GM18909 (cell line): ENCODE measurements at regions not wholly inside any gene's neighbourhood (a gene's known extent, or its start where the extent isn't known, plus 50 kb on each side); places are given as distances from the start of the nearest gene placed in this dataset.
"Not testable (repeated sequence)": the region's sequence is repeated elsewhere in the genome, so short reads cannot be mapped to it uniquely, and the experiment has no call there.

Experiments
- ATAC-seq: cut with Tn5 transposase; IDR thresholded peaks from one replicate; pipeline ENCODE4 v1.9.1; 2021; ENCODE audit warnings: mild to moderate bottlenecking; ENCODE audit not compliant: unreplicated experiment, poor library complexity

DNA sequence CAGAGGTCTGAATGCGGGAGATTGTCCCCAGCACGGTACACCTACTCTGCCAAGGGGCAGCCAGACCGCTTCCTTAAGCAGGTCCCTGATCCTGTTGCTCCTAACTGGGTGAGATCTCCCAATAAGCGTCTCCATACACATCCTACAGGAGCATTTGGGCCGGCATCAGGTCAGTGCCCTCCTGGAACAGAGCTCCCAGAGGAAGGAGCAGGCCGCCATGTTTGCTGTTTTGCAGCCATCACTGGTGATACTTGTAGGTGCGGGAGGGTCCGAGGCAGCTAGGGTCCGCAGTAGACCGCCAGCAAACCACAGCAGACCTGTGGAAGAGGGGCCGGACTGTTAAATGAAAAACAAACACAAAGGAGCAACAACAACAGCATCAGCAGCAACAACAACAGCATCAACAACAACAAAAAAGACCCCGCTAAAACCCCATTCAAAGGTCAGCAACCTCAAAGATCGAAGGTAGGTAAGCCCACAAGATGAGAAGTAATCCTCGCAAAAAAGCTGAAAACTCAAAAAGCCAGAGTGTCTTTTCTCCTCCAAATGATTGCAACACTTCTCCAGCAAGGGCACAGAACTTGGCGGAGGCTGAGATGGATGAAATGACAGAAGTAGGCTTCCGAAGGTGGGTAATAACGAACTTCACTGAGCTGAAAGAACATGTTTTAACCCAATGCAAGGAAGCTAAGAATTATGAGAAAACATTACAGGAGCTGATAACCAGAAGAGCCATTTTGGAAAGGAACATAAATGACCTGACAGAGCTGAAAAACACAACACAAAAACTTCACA lies 79.0 kb upstream of the CDH7 start:
- ATAC-seq, result no peak

DNA sequence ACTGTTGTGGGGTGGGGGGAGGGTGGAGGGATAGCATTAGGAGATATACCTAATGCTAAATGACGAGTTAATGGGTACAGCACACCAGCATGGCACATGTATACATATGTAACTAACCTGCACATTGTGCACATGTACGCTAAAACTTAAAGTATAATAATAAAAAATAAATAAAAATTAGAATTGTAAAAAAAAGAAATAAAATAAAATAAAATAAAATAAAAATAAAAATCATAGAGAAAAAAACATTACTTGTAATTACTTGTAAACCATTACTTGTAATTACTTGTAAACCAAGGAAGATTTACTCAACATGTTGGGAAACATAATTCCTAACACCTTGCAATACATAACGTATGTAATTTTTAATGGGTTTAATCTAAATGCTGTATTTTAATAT lies 80.7 kb upstream of the CDH7 start:
- not testable (repeated sequence) for ATAC-seq

- ATAC-seq, result no peak
Observed at GRCh38 chr18:65661391-65661790, 89.4 kb upstream of the CDH7 start.

- no peak for ATAC-seq
Observed at GRCh38 chr18:65659912-65660311, 90.9 kb upstream of the CDH7 start.

DNA sequence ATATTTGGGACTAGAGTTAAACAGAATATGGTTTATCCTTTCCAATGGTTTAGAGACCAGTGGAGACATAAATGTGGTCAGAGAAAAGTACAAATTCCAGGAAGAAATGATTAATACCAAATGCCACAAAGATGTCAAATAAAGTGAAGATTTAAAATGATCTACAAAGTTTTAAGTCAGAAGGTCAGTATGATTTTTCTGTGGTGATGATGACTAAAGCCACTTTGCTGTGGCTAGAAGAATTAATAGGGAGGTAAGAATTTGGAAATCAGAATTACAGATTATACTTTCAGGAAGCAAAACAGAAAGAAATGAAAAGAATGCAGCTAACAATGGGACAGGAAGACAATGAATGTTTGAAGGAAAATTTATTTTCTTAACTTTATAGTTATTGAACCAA lies 91.5 kb upstream of the CDH7 start:
- ATAC-seq, result no peak

DNA sequence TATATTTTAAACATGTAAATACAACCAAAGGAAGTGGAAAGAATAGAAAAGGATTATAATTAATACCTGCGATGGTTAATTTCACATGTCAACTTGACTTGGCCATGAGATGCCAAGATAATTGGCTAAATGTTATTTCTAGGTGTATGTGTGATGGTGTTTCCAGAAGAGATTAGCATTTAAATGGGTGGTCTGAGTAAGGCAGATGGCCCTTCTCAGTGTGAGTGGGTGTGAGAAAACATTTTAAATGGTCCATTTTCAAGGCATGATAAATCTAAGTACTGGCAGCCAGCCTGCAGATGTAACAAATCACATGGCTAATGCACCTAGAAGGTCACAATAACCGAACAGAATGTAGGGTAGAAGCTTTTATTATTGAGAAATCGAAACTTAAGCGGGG lies 99.6 kb upstream of the CDH7 start:
- ATAC-seq, result no peak

DNA sequence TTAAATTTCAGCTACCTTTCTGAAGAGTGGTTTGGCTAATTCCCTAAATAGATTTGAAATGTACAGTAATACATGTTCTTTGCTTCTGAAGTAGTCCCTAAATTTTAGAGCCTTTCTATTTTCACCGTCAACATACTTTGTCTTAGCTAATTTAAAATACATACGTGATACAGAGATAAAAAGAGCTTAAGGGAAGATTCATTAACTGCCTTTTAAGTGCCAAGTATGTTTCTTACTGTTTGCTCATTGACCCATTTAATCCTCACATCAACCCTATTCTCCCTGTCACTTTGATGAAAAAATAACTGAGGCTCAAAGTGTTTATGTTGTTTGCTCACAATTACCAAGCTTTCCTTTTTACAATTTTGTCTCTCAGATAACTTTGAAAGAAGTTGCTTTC lies 118.6 kb upstream of the CDH7 start:
- no peak for ATAC-seq

DNA sequence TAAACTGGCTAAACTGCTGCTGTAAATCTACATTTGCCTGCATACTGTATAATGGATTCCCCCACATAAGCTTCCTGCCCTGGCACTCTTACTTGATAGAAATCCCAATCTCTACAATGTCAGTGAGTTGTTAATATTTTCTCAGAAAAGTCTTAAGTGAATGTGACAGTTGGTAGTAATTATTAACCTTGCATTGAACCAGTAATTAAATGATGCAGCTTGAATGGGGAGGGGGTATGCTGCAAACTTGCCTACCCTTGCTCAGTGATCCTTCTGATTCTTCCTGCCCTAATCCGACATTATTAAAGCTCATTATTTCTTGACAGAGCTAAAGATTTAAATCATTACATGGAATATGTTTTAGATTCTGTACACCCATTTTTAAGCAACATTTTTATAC lies 119.0 kb upstream of the CDH7 start:
- ATAC-seq, result no peak

- ATAC-seq, result no peak
Observed at GRCh38 chr18:65628390-65628789, 122.4 kb upstream of the CDH7 start.

GRCh38 chr18:65623676-65624075 lies 127.1 kb upstream of the CDH7 start:
- ATAC-seq, result no peak

GRCh38 chr18:65622436-65622835 lies 128.4 kb upstream of the CDH7 start:
- no peak for ATAC-seq

- ATAC-seq, result no peak
Observed at GRCh38 chr18:65620076-65620696, 130.6 kb upstream of the CDH7 start.

- no peak for ATAC-seq
Observed at GRCh38 chr18:65610939-65611338, 139.9 kb upstream of the CDH7 start.

DNA sequence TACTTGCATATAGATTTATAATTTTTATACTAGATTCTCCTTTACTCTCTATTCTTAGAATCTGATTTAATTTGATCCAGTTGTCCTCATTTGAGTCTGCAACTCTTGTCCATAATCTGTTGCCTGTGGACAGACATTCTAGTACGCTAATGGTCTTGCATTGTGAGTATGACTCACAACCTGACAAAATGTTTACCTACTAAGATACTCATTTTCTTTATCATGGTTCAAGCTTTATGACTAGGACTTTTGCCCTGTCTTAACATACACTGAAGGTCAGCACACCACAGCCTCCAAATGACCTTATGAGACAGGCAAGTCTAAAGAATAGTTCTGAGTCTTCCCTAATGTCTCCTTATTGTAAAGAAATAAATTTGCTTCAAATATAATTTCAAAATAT lies 142.3 kb upstream of the CDH7 start:
- ATAC-seq, result no peak

DNA sequence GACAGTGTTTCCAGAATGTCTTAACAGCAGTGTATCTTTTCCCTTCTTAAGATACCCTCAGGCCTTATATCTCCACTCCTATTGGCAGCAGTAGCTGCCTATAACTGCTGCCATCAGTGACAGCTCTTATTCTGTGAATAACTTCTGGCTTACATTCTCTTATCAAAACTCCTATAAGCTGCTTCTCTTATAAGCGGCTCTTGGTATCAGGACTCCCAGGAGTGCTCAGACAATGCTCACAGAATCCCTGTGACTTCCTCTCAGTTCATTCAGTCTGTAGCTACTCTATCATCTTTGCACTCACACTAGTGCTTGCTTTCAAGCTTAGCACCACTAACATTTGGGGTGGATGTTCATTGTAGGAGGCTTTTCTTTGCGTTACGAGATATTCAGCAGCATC lies 143.7 kb upstream of the CDH7 start:
- ATAC-seq, result no peak

- ATAC-seq, result no peak
Observed at GRCh38 chr18:65606551-65607130, 144.2 kb upstream of the CDH7 start.

- ATAC-seq, result not testable (repeated sequence)
Observed at GRCh38 chr18:65605352-65605751, 145.5 kb upstream of the CDH7 start.

DNA sequence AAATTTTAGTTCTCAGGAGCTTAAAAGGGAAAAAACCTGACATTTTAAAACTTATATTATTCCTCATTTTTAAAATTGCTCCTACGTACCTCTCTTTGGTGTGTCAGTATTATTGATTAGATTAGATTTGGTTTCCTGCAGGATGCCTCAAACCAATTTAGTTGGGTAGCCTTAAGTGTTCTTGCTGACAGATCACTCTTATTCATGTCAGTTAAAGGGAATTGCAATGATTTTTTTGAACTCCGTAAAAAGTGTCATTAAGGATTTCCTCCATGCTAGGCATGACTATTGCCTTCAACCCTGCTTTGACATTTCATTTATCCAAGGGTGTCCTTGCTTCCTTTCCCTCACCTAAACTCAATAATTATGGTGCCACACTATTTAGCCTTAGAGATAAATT lies 149.0 kb upstream of the CDH7 start:
- no peak for ATAC-seq

DNA sequence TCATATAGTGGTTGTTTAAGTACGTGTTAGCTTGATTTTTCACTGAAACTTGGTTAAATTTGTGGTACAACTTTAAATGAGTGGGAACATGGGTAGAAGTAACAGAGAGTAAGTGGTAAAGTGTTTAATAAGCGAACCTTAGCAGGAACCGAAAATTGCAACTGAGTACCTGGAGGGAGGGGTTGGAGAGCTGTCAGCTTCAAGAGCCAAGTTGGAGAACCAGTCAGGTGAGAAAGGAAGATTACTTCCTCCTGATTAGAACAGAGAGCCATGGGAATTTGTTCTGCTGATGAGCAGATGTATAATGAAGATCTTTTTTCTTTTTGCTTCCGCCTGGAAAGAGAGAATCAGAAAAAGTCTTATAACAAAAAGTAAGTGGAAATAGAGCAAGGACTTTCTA lies 158.4 kb upstream of the CDH7 start:
- ATAC-seq, result no peak

- ATAC-seq, result no peak
Observed at GRCh38 chr18:65587491-65587890, 163.3 kb upstream of the CDH7 start.

DNA sequence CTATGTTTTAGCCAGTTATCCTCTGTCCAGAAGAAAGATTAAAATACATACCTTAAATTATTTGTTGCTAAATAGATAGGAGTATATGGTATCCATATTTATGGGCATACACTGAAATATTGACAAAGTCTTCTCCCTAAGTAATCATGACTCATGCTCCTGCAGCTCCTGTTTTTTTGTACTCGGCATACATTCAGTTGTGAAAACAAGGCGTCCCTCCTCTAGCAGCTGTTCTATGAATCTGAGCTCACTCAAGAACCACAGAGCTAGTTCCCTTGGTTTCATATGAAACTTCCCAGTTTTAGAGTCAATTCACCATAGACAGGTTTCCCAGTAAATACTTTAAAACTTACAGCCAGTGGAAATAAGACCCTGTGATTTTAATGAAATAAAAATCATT lies 168.7 kb upstream of the CDH7 start:
- ATAC-seq, result not testable (repeated sequence)

DNA sequence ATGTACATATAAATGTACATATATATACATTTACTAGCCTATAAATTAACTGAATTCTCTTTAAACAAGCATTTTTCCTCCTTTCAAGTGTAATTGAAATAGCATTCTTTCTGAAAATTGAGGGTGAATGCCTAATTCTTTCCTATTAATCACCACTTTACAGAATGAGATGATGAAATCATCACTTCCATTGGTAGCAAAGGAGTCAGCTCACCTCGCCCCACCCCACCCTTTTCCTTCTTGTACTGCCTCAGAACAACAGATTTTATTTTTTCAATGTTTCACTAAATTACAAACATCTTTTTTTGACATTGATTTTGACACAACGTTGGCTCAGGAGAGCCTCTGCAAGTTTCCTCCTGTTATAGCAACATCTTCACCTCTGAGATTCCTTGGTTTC lies 181.9 kb upstream of the CDH7 start:
- no peak for ATAC-seq
